ENCODE measurements at regions not wholly inside any gene's neighbourhood (a gene's known extent, or its start where the extent isn't known, plus 50 kb on each side); places are given as distances from the start of the nearest gene placed in this dataset.

- TF ChIP-seq BACH2 (CRISPR knock-in tag; IDR thresholded peaks at IDR 0.05; ENCODE audit: borderline replicate concordance) = no peak
- TF ChIP-seq TOX (CRISPR knock-in tag; IDR thresholded peaks at IDR 0.05; ENCODE audit: borderline replicate concordance) = no peak
- no peak for TF ChIP-seq PATZ1 (CRISPR knock-in tag; IDR thresholded peaks at IDR 0.05; ENCODE audit: borderline replicate concordance)
- no peak for TF ChIP-seq OSR1 (CRISPR knock-in tag; IDR thresholded peaks at IDR 0.05)
- TF ChIP-seq ZFP30 (CRISPR knock-in tag; IDR thresholded peaks at IDR 0.05) = no peak
- no peak for TF ChIP-seq ARNTL (CRISPR knock-in tag; IDR thresholded peaks at IDR 0.05; ENCODE audit: borderline replicate concordance, low read depth)
Observed at GRCh38 chr3:174346141-174346540, 513.0 kb upstream of the NAALADL2 start.
